Stomach (tissue), 4 donors: ENCODE measurements at regions not wholly inside any gene's neighbourhood (a gene's known extent, or its start where the extent isn't known, plus 50 kb on each side); places are given as distances from the start of the nearest gene placed in this dataset.

Source experiments
- EP300 ChIP-seq: sonication (generic); formaldehyde crosslinking; IDR thresholded peaks from one replicate; pipeline ENCODE4 v1.6.1; 2017; ENCODE audit warnings: antibody characterized with exemption
- POLR2A ChIP-seq, 4 donors: fragments of 450-650 bp; IDR thresholded peaks; one replicate each; pipeline ENCODE4 v1.6.1; 2016; ENCODE audit warnings: antibody characterized with exemption in 4 of 4, control low read depth in 2 of 4, mild to moderate bottlenecking in 1 of 4, moderate library complexity in 1 of 4
- POLR2AphosphoS5 ChIP-seq, 3 donors: sonication (generic); formaldehyde crosslinking; IDR thresholded peaks; one replicate each; pipeline ENCODE4 v1.6.1; 2016; ENCODE audit warnings: antibody characterized with exemption in 3 of 3
- TF ChIP-seq, protein P1 (sequence below), 7 experiments: fragments of 450-650 bp in 4 of 7; fragments of 200-600 bp in 3 of 7; sonication (generic) in 3 of 7; IDR thresholded peaks; one replicate each; pipeline ENCODE4 v1.5.1; 2016 to 2019; ENCODE audit warnings: antibody characterized with exemption in 7 of 7, control low read depth in 2 of 7, mild to moderate bottlenecking in 1 of 7

DNA sequence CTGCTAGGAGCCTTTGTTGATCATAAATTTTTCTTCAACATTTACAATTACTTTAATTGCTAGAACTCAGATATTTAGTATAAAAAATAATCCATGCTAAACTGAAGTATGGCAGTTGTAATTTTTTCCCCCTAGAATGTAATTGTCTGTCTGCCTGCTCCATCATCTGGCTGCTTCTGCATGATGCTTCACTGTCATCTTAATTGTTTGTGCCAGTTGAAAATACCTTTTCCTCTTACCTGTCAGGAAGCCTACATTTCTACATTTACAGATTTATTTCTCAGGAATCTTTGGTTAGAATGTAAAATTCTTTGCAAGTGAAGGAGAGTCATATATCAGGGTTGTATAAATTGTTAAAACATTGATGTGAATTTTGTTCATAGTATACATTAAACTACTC, 348.6 kb downstream of the GRXCR1 start:
- TF ChIP-seq, protein P1, sequence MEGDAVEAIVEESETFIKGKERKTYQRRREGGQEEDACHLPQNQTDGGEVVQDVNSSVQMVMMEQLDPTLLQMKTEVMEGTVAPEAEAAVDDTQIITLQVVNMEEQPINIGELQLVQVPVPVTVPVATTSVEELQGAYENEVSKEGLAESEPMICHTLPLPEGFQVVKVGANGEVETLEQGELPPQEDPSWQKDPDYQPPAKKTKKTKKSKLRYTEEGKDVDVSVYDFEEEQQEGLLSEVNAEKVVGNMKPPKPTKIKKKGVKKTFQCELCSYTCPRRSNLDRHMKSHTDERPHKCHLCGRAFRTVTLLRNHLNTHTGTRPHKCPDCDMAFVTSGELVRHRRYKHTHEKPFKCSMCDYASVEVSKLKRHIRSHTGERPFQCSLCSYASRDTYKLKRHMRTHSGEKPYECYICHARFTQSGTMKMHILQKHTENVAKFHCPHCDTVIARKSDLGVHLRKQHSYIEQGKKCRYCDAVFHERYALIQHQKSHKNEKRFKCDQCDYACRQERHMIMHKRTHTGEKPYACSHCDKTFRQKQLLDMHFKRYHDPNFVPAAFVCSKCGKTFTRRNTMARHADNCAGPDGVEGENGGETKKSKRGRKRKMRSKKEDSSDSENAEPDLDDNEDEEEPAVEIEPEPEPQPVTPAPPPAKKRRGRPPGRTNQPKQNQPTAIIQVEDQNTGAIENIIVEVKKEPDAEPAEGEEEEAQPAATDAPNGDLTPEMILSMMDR (IDR thresholded peaks at IDR 0.05): no peak
- TF ChIP-seq POLR2AphosphoS5 (IDR thresholded peaks at IDR 0.05): no peak
- no peak for TF ChIP-seq POLR2A (IDR thresholded peaks at IDR 0.05)
- no peak for TF ChIP-seq EP300
